GM23248 (cell line): ENCODE measurements at regions not wholly inside any gene's neighbourhood (a gene's known extent, or its start where the extent isn't known, plus 50 kb on each side); places are given as distances from the start of the nearest gene placed in this dataset.

Experiments used
- EZH2 ChIP-seq: fragments of 200-600 bp; sonication (generic); IDR thresholded peaks from 2 replicates; pipeline ENCODE4 v1.6.1; 2018; ENCODE audit warnings: antibody characterized with exemption, mild to moderate bottlenecking; ENCODE audit not compliant: insufficient read depth, poor library complexity, severe bottlenecking
- EZH2phosphoT487 ChIP-seq: fragments of 200-600 bp; sonication (generic); IDR thresholded peaks from 2 replicates; pipeline ENCODE4 v1.6.1; 2018; ENCODE audit warnings: antibody characterized with exemption, moderate library complexity, mild to moderate bottlenecking, low read depth; ENCODE audit not compliant: insufficient read depth

DNA sequence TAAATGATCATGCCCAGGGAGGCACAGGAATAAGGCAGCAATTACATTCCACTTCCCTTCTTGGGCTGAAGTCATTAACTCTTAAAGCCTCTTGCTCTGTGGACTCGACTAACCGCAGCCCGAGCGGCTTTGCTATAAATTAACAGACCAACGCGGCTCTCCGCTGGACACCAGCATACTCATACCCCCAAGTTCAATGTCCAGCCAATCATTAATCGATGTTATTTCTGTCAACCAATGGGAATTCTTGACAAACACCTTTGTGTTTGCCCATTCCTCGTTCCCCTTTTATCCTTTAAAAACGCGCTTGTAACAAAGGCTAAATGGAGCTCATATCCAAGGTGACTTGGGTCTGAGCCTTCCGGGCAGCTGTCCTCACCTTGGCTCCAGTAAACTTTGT is 183.1 kb upstream of the RALGAPA2 start:
- TF ChIP-seq EZH2 (no peak), EZH2phosphoT487 (no peak)
